Vagina (tissue), 2 donors: ENCODE measurements at regions not wholly inside any gene's neighbourhood (a gene's known extent, or its start where the extent isn't known, plus 50 kb on each side); places are given as distances from the start of the nearest gene placed in this dataset.

ENCODE experiments used
- DNase-seq, 2 donors: peaks; one replicate each; pipeline ENCODE4 v3.0.0-alpha.2; 2017; ENCODE audit errors: extremely low spot score in 2 of 2
- H3K27ac ChIP-seq: fragments of 200-600 bp; sonication (generic); one replicate; pipeline ENCODE4 v1.5.1; 2019
- H3K27me3 ChIP-seq: fragments of 200-600 bp; sonication (generic); one replicate; pipeline ENCODE4 v1.5.1; 2019
- H3K36me3 ChIP-seq, 2 donors: fragments of 200-600 bp; sonication (generic); one replicate each; pipeline ENCODE4 v1.5.1; 2017 to 2019
- H3K4me1 ChIP-seq: fragments of 200-600 bp; sonication (generic); one replicate; pipeline ENCODE4 v1.5.1; 2019
- H3K4me3 ChIP-seq, 2 donors: fragments of 200-600 bp; sonication (generic); 1 replicate in 1 of 2; 2 replicates in 1 of 2; pipeline ENCODE4 v1.5.1; 2016 to 2019
- H3K9me3 ChIP-seq: fragments of 200-600 bp; sonication (generic); one replicate; pipeline ENCODE4 v1.5.1; 2019
- CTCF ChIP-seq, 3 experiments: fragments of 450-650 bp in 2 of 3; fragments of 200-600 bp in 1 of 3; sonication (generic) in 1 of 3; IDR thresholded peaks; one replicate each; pipeline ENCODE4 v1.5.1; 2017 to 2019; ENCODE audit warnings: antibody characterized with exemption in 3 of 3, mild to moderate bottlenecking in 2 of 3, moderate library complexity in 2 of 3
- POLR2A ChIP-seq, 2 donors: fragments of 450-650 bp; IDR thresholded peaks; one replicate each; pipeline ENCODE4 v1.6.1; 2017; ENCODE audit warnings: antibody characterized with exemption in 2 of 2, mild to moderate bottlenecking in 2 of 2, moderate library complexity in 2 of 2
- POLR2AphosphoS5 ChIP-seq, 2 donors: sonication (generic); formaldehyde crosslinking; IDR thresholded peaks; one replicate each; pipeline ENCODE4 v1.9.0; 2017; ENCODE audit warnings: antibody characterized with exemption in 2 of 2, mild to moderate bottlenecking in 2 of 2, low read depth in 1 of 2; ENCODE audit not compliant: insufficient read depth in 1 of 2
- intact Hi-C: fragments of 100-400 bp; cut with DNase I; formaldehyde crosslinking; loops from one replicate; pipeline ENCODE4 v1.15.1; 2023

GRCh38 chr1:184860985-184861754 is 106.5 kb upstream of the EDEM3 start:
- Histone ChIP-seq H3K4me1 (peaks cover 7% of the 10 kb centered on the region), H3K27ac (no peak overlapping the region), H3K27me3 (no peaks in the 10 kb centered on the region), H3K4me3 (no peak overlapping the region), H3K36me3 (no peaks in the 10 kb centered on the region), H3K9me3 (no peaks in the 10 kb centered on the region)
- intact Hi-C loops: no loop called here
- TF ChIP-seq POLR2AphosphoS5 (IDR thresholded peaks at IDR 0.05; ENCODE audit: insufficient read depth in 1 of 2, low read depth in 1 of 2) (no peak), POLR2A (IDR thresholded peaks at IDR 0.05) (no peak), CTCF (IDR thresholded peaks at IDR 0.05) (no peak)
- DNase-seq: no peak

- intact Hi-C loops: no loop called here
- no peak overlapping the region for H3K27ac ChIP-seq
- H3K4me3 ChIP-seq: no peak overlapping the region
- no peaks in the 10 kb centered on the region for H3K36me3 ChIP-seq
- TF ChIP-seq CTCF (IDR thresholded peaks at IDR 0.05) (no peak), POLR2A (IDR thresholded peaks at IDR 0.05) (no peak), POLR2AphosphoS5 (IDR thresholded peaks at IDR 0.05; ENCODE audit: insufficient read depth in 1 of 2, low read depth in 1 of 2) (no peak)
- H3K9me3 ChIP-seq: no peaks in the 10 kb centered on the region
- H3K4me1 ChIP-seq: peaks cover 1% of the 10 kb centered on the region
- H3K27me3 ChIP-seq: no peaks in the 10 kb centered on the region
- no peak for DNase-seq
Measured at GRCh38 chr1:184860535-184860934, 105.9 kb upstream of the EDEM3 start.

- Histone ChIP-seq H3K27ac (no peak overlapping the region), H3K9me3 (no peaks in the 10 kb centered on the region), H3K36me3 (no peaks in the 10 kb centered on the region), H3K4me3 (no peak overlapping the region), H3K4me1 (no peaks in the 10 kb centered on the region), H3K27me3 (no peaks in the 10 kb centered on the region)
- TF ChIP-seq POLR2AphosphoS5 (IDR thresholded peaks at IDR 0.05; ENCODE audit: insufficient read depth in 1 of 2, low read depth in 1 of 2) (no peak), POLR2A (IDR thresholded peaks at IDR 0.05) (no peak), CTCF (IDR thresholded peaks at IDR 0.05) (no peak)
- intact Hi-C loops: no loop called here
- DNase-seq: no peak
Measured at GRCh38 chr1:184859381-184860105, 104.9 kb upstream of the EDEM3 start.

- no peaks in the 10 kb centered on the region for H3K36me3 ChIP-seq
- intact Hi-C loops: no loop called here
- H3K27me3 ChIP-seq: no peaks in the 10 kb centered on the region
- no peaks in the 10 kb centered on the region for H3K9me3 ChIP-seq
- H3K4me3 ChIP-seq: no peak overlapping the region
- TF ChIP-seq POLR2AphosphoS5 (IDR thresholded peaks at IDR 0.05; ENCODE audit: insufficient read depth in 1 of 2, low read depth in 1 of 2) (no peak), POLR2A (IDR thresholded peaks at IDR 0.05) (no peak), CTCF (IDR thresholded peaks at IDR 0.05) (no peak)
- H3K27ac ChIP-seq: no peak overlapping the region
- H3K4me1 ChIP-seq: no peaks in the 10 kb centered on the region
- no peak for DNase-seq
Measured at GRCh38 chr1:184858288-184858687, 103.6 kb upstream of the EDEM3 start.
